ENCODE measurements at regions not wholly inside any gene's neighbourhood (a gene's known extent, or its start where the extent isn't known, plus 50 kb on each side); places are given as distances from the start of the nearest gene placed in this dataset.
"Not testable (repeated sequence)": the region's sequence is repeated elsewhere in the genome, so short reads cannot be mapped to it uniquely, and the experiment has no call there.

- peak; percentile 42 for DNase-seq
These were observed 234.5 kb downstream of the PCSK1 start for GRCh38 chr5:96198356-96199058.

GRCh38 chr5:96197767-96198166, 235.3 kb downstream of the PCSK1 start:
- DNase-seq = peak; percentile 32

GRCh38 chr5:96197347-96197746, 235.7 kb upstream of the ELL2 start:
- no peak for DNase-seq

- DNase-seq = no peak
These were observed 235.2 kb upstream of the ELL2 start for GRCh38 chr5:96196890-96197289.

GRCh38 chr5:96196407-96196806, 234.8 kb upstream of the ELL2 start:
- no peak for DNase-seq

- DNase-seq = no peak
These were observed 233.5 kb upstream of the ELL2 start for GRCh38 chr5:96195123-96195522.

GRCh38 chr5:96194593-96194992, 232.9 kb upstream of the ELL2 start:
- DNase-seq = no peak

GRCh38 chr5:96193946-96194345, 232.3 kb upstream of the ELL2 start:
- DNase-seq = no peak

GRCh38 chr5:96189987-96190386, 228.3 kb upstream of the ELL2 start:
- DNase-seq = no peak

GRCh38 chr5:96189028-96189826, 227.6 kb upstream of the ELL2 start:
- no peak for DNase-seq

- DNase-seq = no peak
These were observed 225.8 kb upstream of the ELL2 start for GRCh38 chr5:96187309-96188027.

- DNase-seq = not testable (repeated sequence)
These were observed 222.9 kb upstream of the ELL2 start for GRCh38 chr5:96184510-96184909.

- peak; percentile 23 for DNase-seq
These were observed 219.2 kb upstream of the ELL2 start for GRCh38 chr5:96180684-96181435.

- DNase-seq = no peak
These were observed 215.7 kb upstream of the ELL2 start for GRCh38 chr5:96177303-96177869.

GRCh38 chr5:96176022-96176421, 214.4 kb upstream of the ELL2 start:
- no peak for DNase-seq

GRCh38 chr5:96175090-96175489, 213.4 kb upstream of the ELL2 start:
- peak; percentile 46 for DNase-seq

- no peak for DNase-seq
These were observed 211.7 kb upstream of the ELL2 start for GRCh38 chr5:96173366-96173765.

GRCh38 chr5:96172436-96172835, 210.8 kb upstream of the ELL2 start:
- DNase-seq = no peak

GRCh38 chr5:96171973-96172372, 210.3 kb upstream of the ELL2 start:
- not testable (repeated sequence) for DNase-seq

- not testable (repeated sequence) for DNase-seq
These were observed 209.0 kb upstream of the ELL2 start for GRCh38 chr5:96170481-96171125.

GRCh38 chr5:96168833-96169232, 207.2 kb upstream of the ELL2 start:
- DNase-seq = not testable (repeated sequence)

GRCh38 chr5:96159043-96159442, 197.4 kb upstream of the ELL2 start:
- DNase-seq = peak; percentile 46
